Stimulated activated CD4-positive, alpha-beta T cell treated with anti-CD3 and anti-CD28 coated beads, Interleukin-12 subunit alpha, Interleukin-12 subunit beta, amount 100 ng/mL, for 48 hours (primary cell): ENCODE measurements at regions not wholly inside any gene's neighbourhood (a gene's known extent, or its start where the extent isn't known, plus 50 kb on each side); places are given as distances from the start of the nearest gene placed in this dataset.

Source experiments
- DNase-seq, 3 donors: peaks; one replicate each; pipeline ENCODE4 v3.0.0-alpha.2; 2020; ENCODE audit warnings: low read depth in 2 of 3, low spot score in 1 of 3

GRCh38 chr2:239506961-239507360, 106.1 kb upstream of the HDAC4 start:
- no peak for DNase-seq

GRCh38 chr2:239506101-239506857, 105.5 kb upstream of the HDAC4 start:
- no peak for DNase-seq

DNA sequence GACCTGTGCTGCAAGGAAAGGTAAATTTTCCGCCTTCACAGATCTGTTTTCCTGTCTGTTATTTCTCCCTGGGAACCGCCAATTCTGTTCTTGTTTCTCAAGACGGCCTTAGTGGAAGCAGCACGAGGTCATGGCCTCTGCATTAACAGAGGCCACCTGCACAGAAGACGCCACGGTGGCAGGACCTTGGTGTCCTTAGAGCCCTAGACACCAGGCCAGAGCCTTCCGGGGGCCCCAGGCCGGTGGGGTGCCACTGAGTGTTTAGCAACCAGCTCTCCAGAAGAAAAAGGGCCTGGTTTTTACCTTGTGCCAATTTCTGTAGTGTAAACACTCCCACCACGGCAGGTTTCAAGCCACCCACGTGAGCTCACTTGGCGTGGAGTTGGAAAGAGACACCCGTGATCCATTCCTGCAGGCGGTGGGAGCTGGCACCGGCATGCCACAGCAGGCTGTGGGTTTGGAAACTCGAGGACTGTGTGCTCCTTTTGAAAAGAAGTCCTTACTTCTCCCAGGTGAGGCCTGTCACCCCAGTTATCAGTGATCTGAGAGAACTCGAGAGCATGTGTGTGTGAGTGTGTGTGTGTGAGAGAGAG, 103.9 kb upstream of the HDAC4 start:
- no peak for DNase-seq

DNA sequence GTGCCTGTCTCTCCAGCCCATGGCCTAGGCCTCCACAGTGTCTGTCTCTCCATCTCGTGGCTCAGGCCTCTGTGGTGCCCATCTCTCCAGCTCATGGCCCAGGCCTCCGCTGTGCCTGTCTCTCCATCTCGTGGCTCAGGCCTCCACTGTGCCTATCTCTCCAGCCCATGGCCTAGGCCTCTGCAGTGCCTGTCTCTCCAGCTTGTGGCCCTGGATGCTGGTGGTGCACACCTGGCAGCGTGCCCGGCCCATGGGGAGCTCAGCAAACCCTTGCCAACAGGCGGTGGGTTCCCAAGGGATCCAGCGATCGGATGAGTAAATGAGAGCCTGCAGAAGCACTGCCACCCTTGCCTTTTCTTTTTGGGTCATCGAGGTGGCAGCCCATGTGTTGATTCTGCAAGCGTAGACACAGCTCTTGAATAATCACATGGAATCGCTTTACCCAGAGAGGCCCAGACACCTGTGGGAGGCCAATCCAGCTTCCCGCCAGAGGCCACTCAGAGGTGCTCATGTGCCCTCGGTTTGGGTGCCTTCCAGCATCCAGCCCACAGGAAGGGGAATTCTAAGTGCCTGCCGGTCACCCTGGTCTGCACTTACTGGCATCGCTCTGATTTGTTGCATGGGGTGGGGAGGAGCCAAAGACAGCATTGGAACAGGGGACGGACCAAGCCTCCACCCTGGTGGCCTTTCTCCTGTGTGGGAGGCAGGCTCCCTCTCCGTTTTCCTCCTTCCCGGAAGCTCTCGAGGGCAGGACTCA, 101.8 kb upstream of the HDAC4 start:
- no peak for DNase-seq

DNA sequence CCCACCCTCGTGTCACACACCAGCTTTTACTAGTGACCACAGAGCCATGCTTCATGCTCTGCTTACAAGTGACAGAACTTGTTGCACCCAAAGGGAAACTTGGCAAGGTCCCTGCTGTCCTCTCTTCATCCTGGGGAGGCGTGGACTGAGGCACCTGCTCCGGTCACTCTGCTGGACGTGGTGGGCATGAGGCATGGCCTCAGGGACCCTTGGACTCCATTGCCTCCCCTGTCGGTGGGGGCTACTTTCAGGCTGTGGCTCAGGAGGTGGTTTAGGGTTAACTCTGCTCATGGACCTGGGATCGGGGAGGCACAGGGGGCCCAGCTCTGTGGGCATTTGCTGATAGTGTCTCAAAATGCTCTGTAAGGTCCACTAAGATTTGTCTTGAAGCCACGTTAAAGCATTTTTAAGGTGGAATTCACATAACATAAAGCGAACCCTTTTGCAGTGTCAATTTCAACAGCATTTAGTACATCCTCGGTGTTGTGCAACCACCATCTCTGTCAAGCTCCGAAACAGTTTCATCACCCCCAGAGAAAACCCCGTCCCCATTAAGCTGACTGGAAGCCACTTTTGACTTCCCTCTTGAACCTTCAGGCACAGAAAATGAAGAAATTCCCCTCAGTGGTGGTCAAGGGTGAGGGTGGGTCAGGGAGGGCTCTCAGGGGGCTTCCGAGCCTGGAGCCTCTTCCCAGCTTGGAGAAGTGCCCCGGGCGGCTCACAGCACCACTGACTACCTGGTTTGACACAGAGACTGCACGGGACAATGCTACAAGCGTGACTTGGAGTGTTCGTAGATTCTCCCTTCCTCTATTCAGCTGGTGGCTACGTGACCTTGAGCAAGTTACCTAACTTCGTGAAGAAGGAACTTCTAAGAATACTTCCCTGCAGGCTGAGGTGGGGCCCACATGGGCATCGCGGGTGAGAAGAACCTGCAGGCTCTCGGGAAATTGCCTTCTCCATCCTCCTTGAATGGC, 100.0 kb upstream of the HDAC4 start:
- no peak for DNase-seq

GRCh38 chr2:239499726-239500573, 99.1 kb upstream of the HDAC4 start:
- DNase-seq = no peak

GRCh38 chr2:239498981-239499634, 98.3 kb upstream of the HDAC4 start:
- no peak for DNase-seq

GRCh38 chr2:239498576-239498975, 97.8 kb upstream of the HDAC4 start:
- no peak for DNase-seq

DNA sequence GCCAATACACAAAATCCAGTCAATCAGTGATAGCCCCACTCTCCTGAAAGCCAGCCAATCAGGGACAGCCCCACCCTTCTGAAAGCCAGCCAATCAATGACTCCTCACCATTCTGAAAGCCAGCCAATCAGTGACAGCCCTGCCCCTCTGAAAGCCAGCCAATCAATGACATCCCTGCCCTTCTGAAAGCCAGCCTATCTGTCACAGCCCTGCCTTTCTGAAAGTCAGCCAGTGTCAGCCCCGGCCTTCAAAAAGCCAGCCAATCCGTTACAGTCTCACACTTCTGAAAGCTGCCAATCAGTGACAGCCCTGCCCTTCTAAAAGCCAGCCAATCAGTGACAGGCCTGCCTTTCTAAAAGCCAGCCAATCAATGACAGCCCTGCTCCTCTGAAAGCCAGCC, 95.9 kb upstream of the HDAC4 start:
- DNase-seq = peak in 1 of 3 donors; percentile 11

DNA sequence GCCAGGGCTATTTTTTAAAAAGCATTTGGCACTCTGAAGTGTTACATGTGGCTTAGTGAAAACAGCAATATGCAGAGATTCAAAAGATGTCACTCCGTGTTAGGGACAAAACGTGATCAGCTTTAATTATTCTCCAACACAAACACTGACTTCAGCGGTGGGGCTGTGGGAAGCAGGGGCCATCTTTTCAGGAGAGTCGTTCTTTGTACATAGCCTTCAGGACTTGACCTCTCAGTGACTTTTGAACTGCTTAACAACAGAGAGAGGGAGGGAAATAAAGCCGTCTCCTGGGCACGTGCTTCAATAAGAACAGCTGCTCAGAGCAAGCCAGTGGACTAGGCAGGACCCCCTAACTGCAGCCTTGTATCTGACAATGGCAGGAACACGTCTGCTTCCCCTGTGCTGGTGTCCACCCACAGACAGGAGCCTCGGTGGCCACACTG, 95.0 kb upstream of the HDAC4 start:
- DNase-seq = no peak

- no peak for DNase-seq
These were observed 94.4 kb upstream of the HDAC4 start for GRCh38 chr2:239495175-239495574.

DNA sequence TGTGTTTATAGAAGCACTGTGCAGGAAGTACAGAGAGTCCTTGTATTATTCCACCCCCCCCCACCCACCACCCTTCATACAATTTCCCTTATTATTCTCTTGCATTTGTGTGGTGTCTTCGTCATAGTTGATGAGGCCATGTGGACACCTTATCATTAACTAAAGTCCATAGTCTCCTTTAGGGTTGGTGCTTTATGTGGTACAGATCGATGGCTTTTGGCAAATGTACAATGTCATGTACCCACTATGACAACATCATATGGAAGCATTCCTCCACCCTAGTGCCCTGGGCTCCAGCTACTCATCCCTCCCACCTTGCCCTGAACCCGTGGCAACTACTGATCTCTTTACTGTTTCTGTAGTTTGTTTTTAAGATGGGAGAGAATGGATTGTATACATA, 93.8 kb upstream of the HDAC4 start:
- DNase-seq = no peak

DNA sequence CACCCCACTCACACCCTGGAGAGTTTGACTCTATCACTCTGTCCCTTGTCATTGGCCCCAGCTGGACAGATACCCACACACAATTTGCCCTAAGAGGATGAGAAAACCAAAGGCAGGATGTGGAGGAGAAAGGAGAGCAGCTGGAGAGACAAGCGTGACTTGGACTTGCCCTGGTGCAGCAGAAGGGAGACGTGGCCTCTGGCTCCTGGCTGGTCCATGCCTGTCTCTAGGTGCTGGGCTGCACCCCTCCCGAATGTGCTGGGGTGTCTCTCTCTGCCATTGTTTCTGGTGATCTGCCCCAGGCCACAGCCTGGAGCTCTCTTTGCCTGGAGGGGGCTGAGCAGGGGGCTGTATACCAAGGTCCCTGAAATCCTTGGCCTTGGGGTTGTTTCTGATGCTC, 88.7 kb upstream of the HDAC4 start:
- DNase-seq = no peak

GRCh38 chr2:239488125-239488524, 87.3 kb upstream of the HDAC4 start:
- no peak for DNase-seq

- DNase-seq = no peak
These were observed 86.5 kb upstream of the HDAC4 start for GRCh38 chr2:239487272-239487671.

- no peak for DNase-seq
These were observed 84.8 kb upstream of the HDAC4 start for GRCh38 chr2:239485622-239486021.

GRCh38 chr2:239484571-239485355, 83.9 kb upstream of the HDAC4 start:
- DNase-seq = no peak

GRCh38 chr2:239482778-239483712, 82.2 kb upstream of the HDAC4 start:
- DNase-seq = no peak
